RWPE2 (cell line): ENCODE measurements at regions not wholly inside any gene's neighbourhood (a gene's known extent, or its start where the extent isn't known, plus 50 kb on each side); places are given as distances from the start of the nearest gene placed in this dataset.

Experiments
- ATAC-seq: fragments of 200-7000 bp; cut with Tn5 transposase; 3 replicates; pipeline ENCODE4 v1.9.1; 2021; ENCODE audit warnings: low read depth
- DNase-seq: peaks from one replicate; pipeline ENCODE4 v3.0.0-alpha.2; 2020; ENCODE audit warnings: low spot score
- H3K27ac ChIP-seq: fragments of 450-650 bp; 2 replicates; pipeline ENCODE4 v1.5.1; 2017; ENCODE audit warnings: mild to moderate bottlenecking; ENCODE audit not compliant: poor library complexity, severe bottlenecking
- H3K27me3 ChIP-seq: fragments of 250-450 bp; sonication (Bioruptor Pico); 2 replicates; pipeline ENCODE4 v1.5.1; 2021; ENCODE audit warnings: mild to moderate bottlenecking, moderate library complexity; ENCODE audit not compliant: insufficient read depth, poor library complexity, severe bottlenecking
- H3K36me3 ChIP-seq: fragments of 250-450 bp; sonication (Bioruptor Pico); 2 replicates; pipeline ENCODE4 v1.5.1; 2020; ENCODE audit warnings: low read depth, mild to moderate bottlenecking, moderate library complexity
- H3K4me1 ChIP-seq: fragments of 250-450 bp; sonication (Bioruptor Pico); 2 replicates; pipeline ENCODE4 v1.5.1; 2021; ENCODE audit warnings: mild to moderate bottlenecking, moderate library complexity; ENCODE audit not compliant: insufficient read depth, poor library complexity, severe bottlenecking
- H3K4me3 ChIP-seq: fragments of 250-450 bp; sonication (Bioruptor Pico); 2 replicates; pipeline ENCODE4 v1.5.1; 2021; ENCODE audit warnings: mild to moderate bottlenecking, moderate library complexity; ENCODE audit not compliant: severe bottlenecking
- H3K9me3 ChIP-seq: fragments of 250-450 bp; sonication (Bioruptor Pico); 2 replicates; pipeline ENCODE4 v1.5.1; 2021; ENCODE audit warnings: mild to moderate bottlenecking, moderate library complexity; ENCODE audit not compliant: severe bottlenecking
- CTCF ChIP-seq: fragments of 450-650 bp; IDR thresholded peaks from one replicate; pipeline ENCODE4 v1.5.1; 2017; ENCODE audit warnings: mild to moderate bottlenecking, moderate library complexity; ENCODE audit not compliant: poor library complexity, severe bottlenecking

DNA sequence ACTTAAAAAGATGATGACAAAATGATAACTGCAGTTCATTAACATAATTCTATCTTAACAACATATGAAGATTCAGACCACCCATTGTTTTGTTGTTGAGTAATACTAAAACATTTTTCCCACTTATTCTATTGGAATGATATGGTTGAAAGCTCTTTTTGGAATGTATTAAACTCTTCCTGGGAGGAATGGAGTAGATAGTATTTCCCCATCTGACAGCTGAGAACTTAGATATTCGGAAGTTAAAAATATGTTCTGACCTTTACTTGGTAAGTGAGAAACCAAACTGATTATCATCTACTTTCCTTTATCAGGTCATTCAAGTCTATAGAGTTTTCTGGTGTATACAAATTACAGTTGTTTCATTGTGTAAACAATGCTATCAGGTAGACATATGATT lies 452.9 kb downstream of the CSNK1G3 start:
- ATAC-seq (no peak), DNase-seq (no peak)
- no peak for TF ChIP-seq CTCF
- Histone ChIP-seq H3K9me3 (no peaks in the 10 kb centered on the region), H3K36me3 (no peaks in the 10 kb centered on the region), H3K27ac (no peak overlapping the region), H3K27me3 (no peaks in the 10 kb centered on the region), H3K4me1 (no peaks in the 10 kb centered on the region), H3K4me3 (no peak overlapping the region)

DNA sequence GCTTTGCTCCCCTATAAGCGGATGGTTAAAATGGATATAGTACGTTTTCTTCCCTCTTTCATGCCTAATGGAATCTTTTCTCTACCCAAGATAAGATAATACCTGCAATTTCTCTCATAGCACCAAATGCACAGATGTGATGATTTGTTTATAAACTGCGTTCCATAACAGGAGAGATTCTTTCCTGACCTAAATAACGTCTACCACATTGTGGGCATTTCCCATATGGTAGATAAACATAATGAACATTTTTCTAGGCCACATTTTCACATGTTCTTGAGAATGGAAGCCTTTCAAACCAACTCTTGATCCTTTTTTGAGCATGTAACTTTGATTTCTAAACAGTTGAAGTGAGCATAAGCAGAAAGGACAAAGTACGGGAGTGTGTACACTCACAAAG lies 448.5 kb downstream of the CSNK1G3 start:
- no peaks in the 10 kb centered on the region for H3K4me1 ChIP-seq
- H3K27me3 ChIP-seq: peaks cover 1% of the 10 kb centered on the region
- no peak for TF ChIP-seq CTCF
- no peak for DNase-seq
- H3K4me3 ChIP-seq: no peak overlapping the region
- no peak for ATAC-seq
- H3K27ac ChIP-seq: no peak overlapping the region
- H3K9me3 ChIP-seq: no peaks in the 10 kb centered on the region
- H3K36me3 ChIP-seq: no peaks in the 10 kb centered on the region

GRCh38 chr5:123951582-123951977 lies 439.6 kb downstream of the CSNK1G3 start:
- H3K4me1 ChIP-seq: peaks cover 18% of the 10 kb centered on the region
- H3K9me3 ChIP-seq: no peaks in the 10 kb centered on the region
- TF ChIP-seq CTCF: no peak
- DNase-seq: no peak
- H3K4me3 ChIP-seq: no peak overlapping the region
- no peaks in the 10 kb centered on the region for H3K36me3 ChIP-seq
- no peak overlapping the region for H3K27ac ChIP-seq
- H3K27me3 ChIP-seq: peaks cover 3% of the 10 kb centered on the region
- peak; percentile 91 for ATAC-seq

DNA sequence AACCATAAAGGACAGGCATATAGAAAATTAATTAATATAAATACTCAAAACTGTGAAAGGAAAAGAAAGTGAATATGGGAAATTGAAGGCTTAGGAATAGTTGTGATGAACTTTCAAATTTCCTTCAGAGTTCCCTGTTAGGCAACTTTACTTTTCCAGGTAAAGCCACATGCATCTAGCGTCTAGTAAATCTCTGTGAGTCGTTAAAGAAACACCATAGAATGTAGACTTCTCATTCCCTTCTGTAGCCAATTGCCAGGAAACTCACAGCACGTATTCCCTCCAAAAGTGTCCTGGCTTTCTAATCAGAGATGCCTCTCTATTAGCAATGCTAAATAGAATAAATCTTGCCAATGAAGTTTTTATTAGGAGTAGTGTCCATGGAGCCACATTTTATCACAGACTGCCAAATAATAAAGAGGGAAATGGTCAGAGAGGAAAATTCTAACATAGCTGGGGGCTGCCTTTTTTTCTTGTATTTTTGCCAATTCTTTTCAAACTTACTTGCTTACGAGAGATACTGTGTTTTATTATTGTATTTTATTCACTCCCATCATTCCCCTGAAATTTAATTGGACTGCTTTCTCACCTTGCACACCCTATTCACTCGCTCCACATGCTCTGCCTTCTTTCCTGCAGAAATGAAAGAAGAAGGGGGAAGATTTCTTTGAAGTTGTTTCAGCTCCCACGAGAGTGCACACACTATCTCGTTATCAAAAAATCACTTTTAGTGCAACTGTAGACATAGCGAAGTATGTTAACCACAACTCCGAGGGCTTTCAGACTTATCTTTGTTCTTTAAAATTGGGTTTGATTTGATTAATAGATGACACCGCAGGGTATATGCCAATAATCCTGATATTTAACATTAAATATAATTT lies 439.0 kb downstream of the CSNK1G3 start:
- Histone ChIP-seq H3K27ac (no peak overlapping the region), H3K4me3 (no peak overlapping the region), H3K36me3 (no peaks in the 10 kb centered on the region), H3K27me3 (peaks cover 3% of the 10 kb centered on the region), H3K9me3 (no peaks in the 10 kb centered on the region), H3K4me1 (peaks cover 18% of the 10 kb centered on the region)
- TF ChIP-seq CTCF: no peak
- peak; percentile 46; the same call in 2 of the 3 replicates for ATAC-seq
- no peak for DNase-seq

DNA sequence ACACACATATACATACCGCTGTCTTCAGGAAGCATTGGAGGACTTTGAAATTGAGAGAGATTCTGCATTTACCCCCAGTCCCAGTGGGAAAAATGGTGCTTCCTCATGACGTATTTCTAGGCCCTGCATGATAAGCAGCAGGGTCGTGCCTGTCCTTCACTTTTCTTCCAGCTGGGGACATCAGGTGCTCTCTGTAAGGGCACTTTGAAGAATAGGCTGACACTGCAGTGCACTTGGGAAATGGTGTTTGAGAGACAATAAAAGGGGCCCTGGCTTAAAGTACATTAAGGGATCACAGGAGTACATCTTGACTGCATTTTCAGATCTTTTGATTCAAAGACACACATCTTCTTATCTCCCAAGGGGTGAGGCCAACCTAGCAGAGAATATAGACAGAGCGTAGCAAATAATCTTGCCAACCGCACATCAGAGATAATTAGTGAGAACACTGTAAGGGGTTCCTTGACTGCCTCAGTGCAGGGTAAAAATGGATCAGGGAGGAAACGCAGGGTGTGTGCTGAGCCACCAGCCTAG lies 437.9 kb downstream of the CSNK1G3 start:
- Histone ChIP-seq H3K4me1 (peaks cover 18% of the 10 kb centered on the region), H3K9me3 (no peaks in the 10 kb centered on the region), H3K27ac (no peak overlapping the region), H3K27me3 (no peaks in the 10 kb centered on the region), H3K4me3 (no peak overlapping the region), H3K36me3 (no peaks in the 10 kb centered on the region)
- TF ChIP-seq CTCF: no peak
- ATAC-seq (no peak), DNase-seq (no peak)
